HG02884 (cell line): ENCODE measurements at regions not wholly inside any gene's neighbourhood (a gene's known extent, or its start where the extent isn't known, plus 50 kb on each side); places are given as distances from the start of the nearest gene placed in this dataset.

Experiments used
- ATAC-seq: cut with Tn5 transposase; IDR thresholded peaks from one replicate; pipeline ENCODE4 v1.9.1; 2021; ENCODE audit warnings: mild to moderate bottlenecking, moderate library complexity; ENCODE audit not compliant: unreplicated experiment

GRCh38 chr1:188359315-188359714 lies 1530.6 kb downstream of the PLA2G4A start:
- ATAC-seq, result no peak

- no peak for ATAC-seq
Measured at GRCh38 chr1:188363943-188364342, 1535.2 kb downstream of the PLA2G4A start.

GRCh38 chr1:188364927-188365449 lies 1536.2 kb downstream of the PLA2G4A start:
- ATAC-seq, result no peak

- no peak for ATAC-seq
Measured at GRCh38 chr1:188365874-188366273, 1537.1 kb downstream of the PLA2G4A start.

GRCh38 chr1:188367661-188368060 lies 1538.9 kb downstream of the PLA2G4A start:
- ATAC-seq, result no peak

GRCh38 chr1:188371295-188371806 lies 1542.6 kb downstream of the PLA2G4A start:
- no peak for ATAC-seq

- no peak for ATAC-seq
Measured at GRCh38 chr1:188372821-188373220, 1544.1 kb downstream of the PLA2G4A start.

GRCh38 chr1:188382851-188383250 lies 1554.1 kb downstream of the PLA2G4A start:
- ATAC-seq, result no peak

- no peak for ATAC-seq
Measured at GRCh38 chr1:188386161-188386560, 1557.4 kb downstream of the PLA2G4A start.

GRCh38 chr1:188386666-188387065 lies 1557.9 kb downstream of the PLA2G4A start:
- no peak for ATAC-seq

GRCh38 chr1:188394677-188395076 lies 1565.9 kb downstream of the PLA2G4A start:
- ATAC-seq, result no peak

GRCh38 chr1:188397521-188397920 lies 1568.8 kb downstream of the PLA2G4A start:
- ATAC-seq, result no peak

- no peak for ATAC-seq
Measured at GRCh38 chr1:188402986-188403385, 1574.2 kb downstream of the PLA2G4A start.

- no peak for ATAC-seq
Measured at GRCh38 chr1:188406636-188407035, 1577.9 kb downstream of the PLA2G4A start.

GRCh38 chr1:188420177-188420576 lies 1591.4 kb downstream of the PLA2G4A start:
- no peak for ATAC-seq

GRCh38 chr1:188423073-188423472 lies 1594.3 kb downstream of the PLA2G4A start:
- ATAC-seq, result no peak

- ATAC-seq, result no peak
Measured at GRCh38 chr1:188424176-188424575, 1595.4 kb downstream of the PLA2G4A start.

GRCh38 chr1:188425687-188426086 lies 1596.9 kb downstream of the PLA2G4A start:
- ATAC-seq, result no peak

GRCh38 chr1:188426561-188426960 lies 1597.8 kb downstream of the PLA2G4A start:
- no peak for ATAC-seq

GRCh38 chr1:188427642-188428041 lies 1598.9 kb downstream of the PLA2G4A start:
- no peak for ATAC-seq

GRCh38 chr1:188429386-188429785 lies 1600.6 kb downstream of the PLA2G4A start:
- ATAC-seq, result no peak

GRCh38 chr1:188432427-188432826 lies 1603.7 kb downstream of the PLA2G4A start:
- ATAC-seq, result no peak

GRCh38 chr1:188433425-188433824 lies 1604.7 kb downstream of the PLA2G4A start:
- ATAC-seq, result no peak
